HepG2 (cell line): ENCODE measurements at regions not wholly inside any gene's neighbourhood (a gene's known extent, or its start where the extent isn't known, plus 50 kb on each side); places are given as distances from the start of the nearest gene placed in this dataset.

Source experiments
- ATAC-seq: fragments of 200-7000 bp; cut with Tn5 transposase; 3 replicates; pipeline ENCODE4 v1.9.1; 2020; ENCODE audit warnings: mild to moderate bottlenecking, moderate library complexity
- BruUV-seq: library from RNA; stranded (reverse); fragments of 400-500 nt; replicated peaks from 2 replicates; lab custom pipeline; 2021; lab: Mats Ljungman, UMichigan
- CTCF ChIA-PET: fragments of 300-600 bp; formaldehyde crosslinking; extraction: SDS; loops from one replicate; lab custom pipeline; 2021; ENCODE audit warnings: low total read pairs, inconsistent platforms, low intra/inter-chr PET ratio; lab: Yijun Ruan, JAX
- POLR2A ChIA-PET: fragments of 350-600 bp; sonication (Branson Sonifier 250); formaldehyde crosslinking; loops from one replicate; lab custom pipeline; 2020; ENCODE audit warnings: antibody characterized with exemption, inconsistent platforms; lab: Yijun Ruan, JAX
- DNase-seq: peaks from one replicate; pipeline ENCODE4 v3.0.0-alpha.2; 2015; ENCODE audit warnings: low spot score
- FAIRE-seq: peaks from 3 replicates; lab custom pipeline; 2011; peaks lifted over from hg19 to GRCh38; lab: Jason Lieb, UNC
- H2AFZ ChIP-seq: one replicate; pipeline ENCODE4 v1.6.1; 2011; ENCODE audit warnings: low read length, inconsistent platforms
- H3K27ac ChIP-seq: fragments of 300-600 bp; 3 replicates; pipeline ENCODE4 v1.8.0; 2011; ENCODE audit warnings: mixed run types, mild to moderate bottlenecking, mixed read lengths, low read length, inconsistent platforms; ENCODE audit not compliant: insufficient read depth; ENCODE audit errors: extremely low read length
- H3K27me3 ChIP-seq, 2 experiments: fragments of 200-600 bp in 1 of 2; 2 replicates in 1 of 2; 3 replicates in 1 of 2; pipeline versions ENCODE4 v1.6.0 to v1.8.0; 2011; ENCODE audit warnings: low read length in 2 of 2, mild to moderate bottlenecking in 2 of 2, moderate library complexity in 2 of 2, inconsistent platforms in 1 of 2; ENCODE audit not compliant: insufficient read depth in 2 of 2, control insufficient read depth in 1 of 2
- H3K36me3 ChIP-seq, 2 experiments: fragments of 200-600 bp in 1 of 2; replicated peaks in 1 of 2; 2 replicates in 1 of 2; 3 replicates in 1 of 2; pipeline versions ENCODE4 v1.5.1 to v1.8.0; 2011; ENCODE audit warnings: low read length in 2 of 2, inconsistent platforms in 1 of 2; ENCODE audit not compliant: insufficient read depth in 2 of 2, control insufficient read depth in 1 of 2
- H3K4me1 ChIP-seq: 2 replicates; pipeline ENCODE4 v1.5.1; 2012; ENCODE audit warnings: low read length, inconsistent platforms; ENCODE audit not compliant: insufficient read depth
- H3K4me2 ChIP-seq: 2 replicates; pipeline ENCODE4 v1.6.0; 2011; ENCODE audit warnings: low read depth, low read length, inconsistent platforms
- H3K4me3 ChIP-seq, 3 experiments: fragments of 200-600 bp in 1 of 3; sonication (generic), shearing (Covaris generic) in 1 of 3; replicated peaks in 1 of 3; 2 replicates each; pipeline ENCODE4 v1.5.1; 2011 to 2016; ENCODE audit warnings: low read length in 3 of 3, inconsistent platforms in 2 of 3, low read depth in 2 of 3, mild to moderate bottlenecking in 2 of 3, control low read depth in 1 of 3, mixed read lengths in 1 of 3; ENCODE audit not compliant: insufficient read depth in 1 of 3
- H3K79me2 ChIP-seq: one replicate; pipeline ENCODE4 v1.6.1; 2011; ENCODE audit warnings: low read length, inconsistent platforms; ENCODE audit not compliant: insufficient read depth
- H3K9ac ChIP-seq: 2 replicates; pipeline ENCODE4 v1.6.0; 2011; ENCODE audit warnings: mild to moderate bottlenecking, low read depth, low read length, inconsistent platforms; ENCODE audit not compliant: insufficient read depth
- H3K9me3 ChIP-seq: 2 replicates; pipeline ENCODE4 v1.5.1; 2012; ENCODE audit warnings: mild to moderate bottlenecking, low read length
- H4K20me1 ChIP-seq: 2 replicates; pipeline ENCODE4 v1.6.0; 2011; ENCODE audit warnings: inconsistent platforms, mild to moderate bottlenecking, low read length, moderate library complexity; ENCODE audit not compliant: insufficient read depth
- POLR2G ChIP-seq: fragments of 200-400 bp; formaldehyde crosslinking; IDR thresholded peaks from 2 replicates; pipeline ENCODE4 v1.6.1; 2018; ENCODE audit warnings: mild to moderate bottlenecking, low read depth, low read length, moderate library complexity
- RFX5 ChIP-seq: IDR thresholded peaks from 2 replicates; pipeline ENCODE4 v1.6.1; 2011; ENCODE audit warnings: low read depth, low read length, improper control_type of control experiment
- ZFP41 ChIP-seq: sonication (generic); formaldehyde crosslinking; IDR thresholded peaks from 2 replicates; pipeline ENCODE4 v1.4.0; 2020; ENCODE audit warnings: mild to moderate bottlenecking, missing genetic modification reagents, borderline replicate concordance
- ZNF646 ChIP-seq: sonication (generic); formaldehyde crosslinking; IDR thresholded peaks from 2 replicates; pipeline ENCODE4 v1.9.0; 2021; ENCODE audit warnings: mild to moderate bottlenecking, missing genetic modification reagents
- WGBS: methylation state at CpG from one replicate; pipeline ENCODE4 v1.1.6; 2017; ENCODE audit warnings: low lambda C conversion rate; 5-methylcytosine and 5-hydroxymethylcytosine counted together
- in situ Hi-C: cut with HindIII; loops from 2 replicates; pipeline ENCODE4 v1.10.0; 2017; ENCODE audit warnings: low pct_unique_long_range_greater_than_20kb; ENCODE audit not compliant: extremely low pct_ligation_motif_present
- intact Hi-C: fragments of 100-400 bp; cut with micrococcal nuclease; formaldehyde crosslinking; loops from one replicate; pipeline ENCODE4 v1.10.0; 2022; ENCODE audit not compliant: unreplicated experiment

DNA sequence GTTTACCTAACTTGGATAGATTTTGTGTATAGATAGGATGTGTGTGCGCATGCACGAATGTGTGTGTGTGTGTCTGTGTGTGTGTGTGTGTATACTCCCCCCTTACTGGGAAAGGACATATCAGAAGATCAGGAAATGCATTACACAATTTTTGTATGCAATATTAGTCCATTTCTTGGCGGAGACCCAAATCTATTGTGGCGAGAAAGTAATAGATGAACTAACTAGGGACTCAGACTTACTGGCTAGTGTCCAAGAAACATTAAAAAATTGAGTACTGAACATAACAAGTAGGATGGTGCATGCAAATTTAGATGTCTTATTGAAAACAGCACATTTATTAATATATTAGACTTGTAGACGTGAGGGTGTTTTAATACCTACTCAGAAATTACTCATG, 1036.5 kb upstream of the FANCL start:
- ATAC-seq, result no peak
- ChIA-PET CTCF (no interaction called here), POLR2A (no interaction called here)
- no peaks in the 10 kb centered on the region for H3K79me2 ChIP-seq
- H3K4me3 ChIP-seq, result no peak overlapping the region
- H3K27me3 ChIP-seq, result no peaks in the 10 kb centered on the region
- WGBS, result 15% methylated on average over 5 of the region's 5 CpGs
- in situ Hi-C loops (no loop called here), intact Hi-C loops (no loop called here)
- H2AFZ ChIP-seq, result no peak overlapping the region
- H4K20me1 ChIP-seq, result no peaks in the 10 kb centered on the region
- H3K9ac ChIP-seq, result no peak overlapping the region
- BruUV-seq, result no TSS peak
- H3K4me2 ChIP-seq, result no peak overlapping the region
- DNase-seq, result no peak
- FAIRE-seq, result no peak
- H3K27ac ChIP-seq, result no peak overlapping the region
- no peaks in the 10 kb centered on the region for H3K36me3 ChIP-seq
- no peaks in the 10 kb centered on the region for H3K4me1 ChIP-seq
- no peaks in the 10 kb centered on the region for H3K9me3 ChIP-seq
- TF ChIP-seq ZNF646, result no peak
- no peak for TF ChIP-seq POLR2G
- no peak for TF ChIP-seq RFX5
- no peak for TF ChIP-seq ZFP41 (CRISPR knock-in tag)
- TF ChIP-seq, all 625 proteins: peak for 0
